ENCODE measurements at regions not wholly inside any gene's neighbourhood (a gene's known extent, or its start where the extent isn't known, plus 50 kb on each side); places are given as distances from the start of the nearest gene placed in this dataset.
"Not testable (repeated sequence)": the region's sequence is repeated elsewhere in the genome, so short reads cannot be mapped to it uniquely, and the experiment has no call there.

- H3K79me2 ChIP-seq (ENCODE audit: control insufficient read depth, insufficient read depth, low read length) = no peaks in the 10 kb centered on the region
- H3K27ac ChIP-seq (ENCODE audit: insufficient read depth, low read length) = no peak overlapping the region
- no peak overlapping the region for H2AFZ ChIP-seq (ENCODE audit: low read length)
- no peak overlapping the region for H3K9ac ChIP-seq (ENCODE audit: insufficient read depth, low read length)
- H3K4me1 ChIP-seq (ENCODE audit: control insufficient read depth, extremely low read depth, insufficient read depth, low read length) = no peaks in the 10 kb centered on the region
- H3K9me3 ChIP-seq (ENCODE audit: control insufficient read depth, insufficient read depth, low read depth, low read length) = no peaks in the 10 kb centered on the region
- no peaks in the 10 kb centered on the region for H4K20me1 ChIP-seq (ENCODE audit: control insufficient read depth, extremely low read depth, insufficient read depth, low read length)
- no peak overlapping the region for H3K4me2 ChIP-seq (ENCODE audit: extremely low read depth, insufficient read depth, low read length)
- no peaks in the 10 kb centered on the region for H3K36me3 ChIP-seq (ENCODE audit: control insufficient read depth, insufficient read depth, low read length)
- no peak for DNase-seq (ENCODE audit: low read depth in 2 of 2)
- no peak overlapping the region for H3K4me3 ChIP-seq (replicated peaks in 1 of 4; ENCODE audit: control extremely low read depth in 1 of 4, insufficient read depth in 1 of 4, low read depth in 3 of 4, low read length in 4 of 4)
- H3K27me3 ChIP-seq (ENCODE audit: control insufficient read depth, insufficient read depth, low read length) = no peaks in the 10 kb centered on the region
- TF ChIP-seq EZH2 (IDR thresholded peaks at IDR 0.05; ENCODE audit: low read length, missing control alignments) (no peak), CTCF (conservative IDR thresholded peaks at IDR 0.05 in 1 of 2, IDR thresholded peaks at IDR 0.05 in 1 of 2; ENCODE audit: low read depth in 1 of 2, low read length in 2 of 2) (no peak)
Observed at GRCh38 chr3:153503873-153504272, 341.8 kb downstream of the RAP2B start.

GRCh38 chr3:153506205-153506604 lies 344.2 kb downstream of the RAP2B start:
- H3K9me3 ChIP-seq (ENCODE audit: control insufficient read depth, insufficient read depth, low read depth, low read length); H2AFZ ChIP-seq (ENCODE audit: low read length); H3K27me3 ChIP-seq (ENCODE audit: control insufficient read depth, insufficient read depth, low read length); H3K79me2 ChIP-seq (ENCODE audit: control insufficient read depth, insufficient read depth, low read length); H3K27ac ChIP-seq (ENCODE audit: insufficient read depth, low read length); H3K9ac ChIP-seq (ENCODE audit: insufficient read depth, low read length); H3K36me3 ChIP-seq (ENCODE audit: control insufficient read depth, insufficient read depth, low read length); DNase-seq (ENCODE audit: low read depth in 2 of 2); H4K20me1 ChIP-seq (ENCODE audit: control insufficient read depth, extremely low read depth, insufficient read depth, low read length); H3K4me3 ChIP-seq (replicated peaks in 1 of 4; ENCODE audit: control extremely low read depth in 1 of 4, insufficient read depth in 1 of 4, low read depth in 3 of 4, low read length in 4 of 4); H3K4me1 ChIP-seq (ENCODE audit: control insufficient read depth, extremely low read depth, insufficient read depth, low read length); H3K4me2 ChIP-seq (ENCODE audit: extremely low read depth, insufficient read depth, low read length): not testable (repeated sequence)

- H3K36me3 ChIP-seq (ENCODE audit: control insufficient read depth, insufficient read depth, low read length); H3K4me2 ChIP-seq (ENCODE audit: extremely low read depth, insufficient read depth, low read length); H3K4me1 ChIP-seq (ENCODE audit: control insufficient read depth, extremely low read depth, insufficient read depth, low read length); H4K20me1 ChIP-seq (ENCODE audit: control insufficient read depth, extremely low read depth, insufficient read depth, low read length); DNase-seq (ENCODE audit: low read depth in 2 of 2); H3K9ac ChIP-seq (ENCODE audit: insufficient read depth, low read length); H2AFZ ChIP-seq (ENCODE audit: low read length); H3K27ac ChIP-seq (ENCODE audit: insufficient read depth, low read length); H3K27me3 ChIP-seq (ENCODE audit: control insufficient read depth, insufficient read depth, low read length); H3K4me3 ChIP-seq (replicated peaks in 1 of 4; ENCODE audit: control extremely low read depth in 1 of 4, insufficient read depth in 1 of 4, low read depth in 3 of 4, low read length in 4 of 4); H3K79me2 ChIP-seq (ENCODE audit: control insufficient read depth, insufficient read depth, low read length); H3K9me3 ChIP-seq (ENCODE audit: control insufficient read depth, insufficient read depth, low read depth, low read length): not testable (repeated sequence)
Observed at GRCh38 chr3:153506686-153507085, 344.7 kb downstream of the RAP2B start.

GRCh38 chr3:153513236-153513635 lies 351.2 kb downstream of the RAP2B start:
- H3K4me2 ChIP-seq (ENCODE audit: extremely low read depth, insufficient read depth, low read length) = no peak overlapping the region
- no peak overlapping the region for H3K27ac ChIP-seq (ENCODE audit: insufficient read depth, low read length)
- H3K79me2 ChIP-seq (ENCODE audit: control insufficient read depth, insufficient read depth, low read length) = no peaks in the 10 kb centered on the region
- no peaks in the 10 kb centered on the region for H3K9me3 ChIP-seq (ENCODE audit: control insufficient read depth, insufficient read depth, low read depth, low read length)
- no peaks in the 10 kb centered on the region for H3K4me1 ChIP-seq (ENCODE audit: control insufficient read depth, extremely low read depth, insufficient read depth, low read length)
- no peak overlapping the region for H3K4me3 ChIP-seq (replicated peaks in 1 of 4; ENCODE audit: control extremely low read depth in 1 of 4, insufficient read depth in 1 of 4, low read depth in 3 of 4, low read length in 4 of 4)
- TF ChIP-seq EZH2 (IDR thresholded peaks at IDR 0.05; ENCODE audit: low read length, missing control alignments) = no peak
- TF ChIP-seq CTCF (conservative IDR thresholded peaks at IDR 0.05 in 1 of 2, IDR thresholded peaks at IDR 0.05 in 1 of 2; ENCODE audit: low read depth in 1 of 2, low read length in 2 of 2) = peak in 1 of 2 donors; percentile 37
- peak in 1 of 2 donors; percentile 13 for DNase-seq (ENCODE audit: low read depth in 2 of 2)
- no peaks in the 10 kb centered on the region for H4K20me1 ChIP-seq (ENCODE audit: control insufficient read depth, extremely low read depth, insufficient read depth, low read length)
- H3K9ac ChIP-seq (ENCODE audit: insufficient read depth, low read length) = no peak overlapping the region
- H3K27me3 ChIP-seq (ENCODE audit: control insufficient read depth, insufficient read depth, low read length) = no peaks in the 10 kb centered on the region
- no peak overlapping the region for H2AFZ ChIP-seq (ENCODE audit: low read length)
- H3K36me3 ChIP-seq (ENCODE audit: control insufficient read depth, insufficient read depth, low read length) = no peaks in the 10 kb centered on the region

Measured in fibroblast of lung (primary cell).